GM21423 (cell line): ENCODE measurements at regions not wholly inside any gene's neighbourhood (a gene's known extent, or its start where the extent isn't known, plus 50 kb on each side); places are given as distances from the start of the nearest gene placed in this dataset.
"Not testable (repeated sequence)": the region's sequence is repeated elsewhere in the genome, so short reads cannot be mapped to it uniquely, and the experiment has no call there.

Experiments
- ATAC-seq: cut with Tn5 transposase; IDR thresholded peaks from one replicate; pipeline ENCODE4 v1.9.1; 2021; ENCODE audit warnings: mild to moderate bottlenecking, moderate library complexity; ENCODE audit not compliant: unreplicated experiment

- no peak for ATAC-seq
Observed at GRCh38 chr6:90677440-90677839, 90.6 kb upstream of the MAP3K7 start.

- ATAC-seq = no peak
Observed at GRCh38 chr6:90676516-90677300, 89.8 kb upstream of the MAP3K7 start.

GRCh38 chr6:90675107-90675506 is 88.2 kb upstream of the MAP3K7 start:
- not testable (repeated sequence) for ATAC-seq

GRCh38 chr6:90674077-90674476 is 87.2 kb upstream of the MAP3K7 start:
- ATAC-seq = not testable (repeated sequence)

GRCh38 chr6:90669846-90670245 is 83.0 kb upstream of the MAP3K7 start:
- ATAC-seq = no peak

GRCh38 chr6:90669420-90669819 is 82.5 kb upstream of the MAP3K7 start:
- ATAC-seq = no peak

GRCh38 chr6:90668141-90668540 is 81.3 kb upstream of the MAP3K7 start:
- ATAC-seq = no peak

- ATAC-seq = no peak
Observed at GRCh38 chr6:90663873-90664272, 77.0 kb upstream of the MAP3K7 start.

- ATAC-seq = no peak
Observed at GRCh38 chr6:90663106-90663505, 76.2 kb upstream of the MAP3K7 start.

- ATAC-seq = no peak
Observed at GRCh38 chr6:90660931-90661330, 74.1 kb upstream of the MAP3K7 start.

- ATAC-seq = no peak
Observed at GRCh38 chr6:90658497-90658896, 71.6 kb upstream of the MAP3K7 start.

- no peak for ATAC-seq
Observed at GRCh38 chr6:90656325-90656724, 69.5 kb upstream of the MAP3K7 start.

- no peak for ATAC-seq
Observed at GRCh38 chr6:90654806-90655205, 67.9 kb upstream of the MAP3K7 start.

- no peak for ATAC-seq
Observed at GRCh38 chr6:90654166-90654565, 67.3 kb upstream of the MAP3K7 start.

GRCh38 chr6:90653750-90654149 is 66.9 kb upstream of the MAP3K7 start:
- no peak for ATAC-seq

- no peak for ATAC-seq
Observed at GRCh38 chr6:90650041-90650940, 63.4 kb upstream of the MAP3K7 start.

GRCh38 chr6:90648873-90649272 is 62.0 kb upstream of the MAP3K7 start:
- no peak for ATAC-seq

GRCh38 chr6:90646940-90647339 is 60.1 kb upstream of the MAP3K7 start:
- no peak for ATAC-seq

GRCh38 chr6:90645634-90646033 is 58.8 kb upstream of the MAP3K7 start:
- no peak for ATAC-seq

- no peak for ATAC-seq
Observed at GRCh38 chr6:90644492-90644891, 57.6 kb upstream of the MAP3K7 start.

GRCh38 chr6:90643381-90643780 is 56.5 kb upstream of the MAP3K7 start:
- ATAC-seq = no peak

GRCh38 chr6:90637320-90637719 is 50.4 kb upstream of the MAP3K7 start:
- ATAC-seq = no peak
